Uterus (tissue), 2 donors: ENCODE measurements at regions not wholly inside any gene's neighbourhood (a gene's known extent, or its start where the extent isn't known, plus 50 kb on each side); places are given as distances from the start of the nearest gene placed in this dataset.

ENCODE experiments used
- CTCF ChIP-seq, 4 experiments: fragments of 200-600 bp in 2 of 4; fragments of 450-650 bp in 2 of 4; sonication (generic) in 2 of 4; IDR thresholded peaks; one replicate each; pipeline ENCODE4 v1.5.1; 2016 to 2019; ENCODE audit warnings: antibody characterized with exemption in 4 of 4, mild to moderate bottlenecking in 2 of 4, moderate library complexity in 1 of 4
- POLR2A ChIP-seq, 2 donors: fragments of 450-650 bp; IDR thresholded peaks; one replicate each; pipeline ENCODE4 v1.6.1; 2016; ENCODE audit warnings: antibody characterized with exemption in 2 of 2, mild to moderate bottlenecking in 1 of 2, moderate library complexity in 1 of 2

- TF ChIP-seq POLR2A (IDR thresholded peaks at IDR 0.05) (no peak), CTCF (IDR thresholded peaks at IDR 0.05) (no peak)
These were observed 135.6 kb downstream of the RFLNA start for GRCh38 chr12:124430491-124430890.
